Lung (tissue), 11 donors: ENCODE measurements at regions not wholly inside any gene's neighbourhood (a gene's known extent, or its start where the extent isn't known, plus 50 kb on each side); places are given as distances from the start of the nearest gene placed in this dataset.
A peak's percentile ranks its signal among the peaks of the same experiment; 100 is the strongest.

ENCODE experiments used
- ATAC-seq: fragments of 200-7000 bp; cut with Tn5 transposase; one replicate; pipeline ENCODE4 v1.9.1; 2020; ENCODE audit warnings: moderate number of reproducible peaks; ENCODE audit not compliant: insufficient read depth, low FRiP score
- DNase-seq, 3 donors: peaks; one replicate each; pipeline ENCODE4 v3.0.0-alpha.2; 2013 to 2017
- H3K27ac ChIP-seq, 2 donors: one replicate each; pipeline ENCODE4 v1.5.1; 2013; ENCODE audit warnings: mild to moderate bottlenecking in 2 of 2, moderate library complexity in 2 of 2, control low read depth in 1 of 2, inconsistent platforms in 1 of 2, low read depth in 1 of 2, low read length in 1 of 2
- H3K27me3 ChIP-seq, 3 donors: one replicate each; pipeline ENCODE4 v1.5.1; 2013; ENCODE audit warnings: low read length in 2 of 3; ENCODE audit not compliant: control insufficient read depth in 3 of 3, insufficient read depth in 3 of 3
- H3K36me3 ChIP-seq, 4 donors: one replicate each; pipeline ENCODE4 v1.5.1; 2013; ENCODE audit warnings: low read length in 4 of 4, mild to moderate bottlenecking in 1 of 4, moderate library complexity in 1 of 4; ENCODE audit not compliant: control insufficient read depth in 4 of 4, insufficient read depth in 4 of 4
- H3K4me1 ChIP-seq, 5 donors: one replicate each; pipeline ENCODE4 v1.5.1; 2013; ENCODE audit warnings: low read length in 5 of 5, mild to moderate bottlenecking in 2 of 5, moderate library complexity in 1 of 5; ENCODE audit not compliant: control insufficient read depth in 5 of 5, insufficient read depth in 5 of 5
- H3K4me3 ChIP-seq: one replicate; pipeline ENCODE4 v1.5.1; 2013; ENCODE audit warnings: mild to moderate bottlenecking, control low read depth, moderate library complexity
- H3K9ac ChIP-seq, 2 donors: one replicate each; pipeline ENCODE4 v1.5.1; 2013; ENCODE audit warnings: low read length in 2 of 2, control low read depth in 1 of 2; ENCODE audit not compliant: insufficient read depth in 1 of 2
- H3K9me3 ChIP-seq, 4 donors: one replicate each; pipeline ENCODE4 v1.5.1; 2013; ENCODE audit warnings: low read length in 3 of 4, mild to moderate bottlenecking in 1 of 4, moderate library complexity in 1 of 4; ENCODE audit not compliant: control insufficient read depth in 4 of 4, insufficient read depth in 3 of 4
- WGBS, 2 donors: extraction: QIAGEN DNeasy Blood & Tissue Kit; methylation state at CpG; one replicate each; pipeline ENCODE4 v1.1.7; 2013; 5-methylcytosine and 5-hydroxymethylcytosine counted together
- TF ChIP-seq, protein P1 (sequence below): IDR thresholded peaks from 2 replicates; pipeline ENCODE4 v1.5.1; 2012; ENCODE audit warnings: mild to moderate bottlenecking; ENCODE audit errors: control extremely low read depth, extremely low read depth
- donor health status: control.
- donor health status: control.
- donor health status: Bipolar disorder and iron deficiency.
- donor health status: healthy.
- donor health status: DM: yes; HTN: yes; CAD: no.

DNA sequence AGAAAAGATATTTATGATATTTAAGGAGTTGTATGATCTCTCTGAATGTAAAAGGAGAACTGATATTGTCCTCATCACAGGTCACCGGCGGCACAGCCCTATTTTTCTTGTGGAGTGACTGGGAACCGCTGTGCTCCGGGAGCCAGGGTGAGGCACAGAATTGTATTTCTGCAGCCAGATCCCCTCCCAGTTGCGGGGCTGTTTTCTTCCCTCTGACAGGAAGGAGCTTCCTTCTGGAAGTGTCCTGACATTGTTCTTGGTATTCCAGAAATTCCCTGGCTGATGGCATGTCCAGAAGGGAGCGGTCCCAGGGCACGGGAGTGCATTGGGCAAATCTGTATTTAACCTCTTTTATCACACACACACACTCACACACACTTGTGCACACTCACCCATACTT, 268.6 kb upstream of the FOXF1 start:
- no peak overlapping the region for H3K4me3 ChIP-seq
- 36 to 37% methylated on average over 7 of the region's 7 CpGs for WGBS, 2 donors
- H3K36me3 ChIP-seq = no peaks in the 10 kb centered on the region
- peak overlapping the region in 1 of 2 donors; percentile 58 for H3K27ac ChIP-seq
- peaks cover 0 to 14% (median 0%) of the 10 kb centered on the region in 5 donors for H3K4me1 ChIP-seq
- peaks cover 0 to 4% (median 2%) of the 10 kb centered on the region in 4 donors for H3K9me3 ChIP-seq
- ATAC-seq (no peak), DNase-seq (peak in 1 of 3 donors; percentile 29)
- no peak overlapping the region for H3K9ac ChIP-seq
- TF ChIP-seq, protein P1, sequence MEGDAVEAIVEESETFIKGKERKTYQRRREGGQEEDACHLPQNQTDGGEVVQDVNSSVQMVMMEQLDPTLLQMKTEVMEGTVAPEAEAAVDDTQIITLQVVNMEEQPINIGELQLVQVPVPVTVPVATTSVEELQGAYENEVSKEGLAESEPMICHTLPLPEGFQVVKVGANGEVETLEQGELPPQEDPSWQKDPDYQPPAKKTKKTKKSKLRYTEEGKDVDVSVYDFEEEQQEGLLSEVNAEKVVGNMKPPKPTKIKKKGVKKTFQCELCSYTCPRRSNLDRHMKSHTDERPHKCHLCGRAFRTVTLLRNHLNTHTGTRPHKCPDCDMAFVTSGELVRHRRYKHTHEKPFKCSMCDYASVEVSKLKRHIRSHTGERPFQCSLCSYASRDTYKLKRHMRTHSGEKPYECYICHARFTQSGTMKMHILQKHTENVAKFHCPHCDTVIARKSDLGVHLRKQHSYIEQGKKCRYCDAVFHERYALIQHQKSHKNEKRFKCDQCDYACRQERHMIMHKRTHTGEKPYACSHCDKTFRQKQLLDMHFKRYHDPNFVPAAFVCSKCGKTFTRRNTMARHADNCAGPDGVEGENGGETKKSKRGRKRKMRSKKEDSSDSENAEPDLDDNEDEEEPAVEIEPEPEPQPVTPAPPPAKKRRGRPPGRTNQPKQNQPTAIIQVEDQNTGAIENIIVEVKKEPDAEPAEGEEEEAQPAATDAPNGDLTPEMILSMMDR = no peak
- peaks cover 0 to 5% (median 2%) of the 10 kb centered on the region in 3 donors for H3K27me3 ChIP-seq

DNA sequence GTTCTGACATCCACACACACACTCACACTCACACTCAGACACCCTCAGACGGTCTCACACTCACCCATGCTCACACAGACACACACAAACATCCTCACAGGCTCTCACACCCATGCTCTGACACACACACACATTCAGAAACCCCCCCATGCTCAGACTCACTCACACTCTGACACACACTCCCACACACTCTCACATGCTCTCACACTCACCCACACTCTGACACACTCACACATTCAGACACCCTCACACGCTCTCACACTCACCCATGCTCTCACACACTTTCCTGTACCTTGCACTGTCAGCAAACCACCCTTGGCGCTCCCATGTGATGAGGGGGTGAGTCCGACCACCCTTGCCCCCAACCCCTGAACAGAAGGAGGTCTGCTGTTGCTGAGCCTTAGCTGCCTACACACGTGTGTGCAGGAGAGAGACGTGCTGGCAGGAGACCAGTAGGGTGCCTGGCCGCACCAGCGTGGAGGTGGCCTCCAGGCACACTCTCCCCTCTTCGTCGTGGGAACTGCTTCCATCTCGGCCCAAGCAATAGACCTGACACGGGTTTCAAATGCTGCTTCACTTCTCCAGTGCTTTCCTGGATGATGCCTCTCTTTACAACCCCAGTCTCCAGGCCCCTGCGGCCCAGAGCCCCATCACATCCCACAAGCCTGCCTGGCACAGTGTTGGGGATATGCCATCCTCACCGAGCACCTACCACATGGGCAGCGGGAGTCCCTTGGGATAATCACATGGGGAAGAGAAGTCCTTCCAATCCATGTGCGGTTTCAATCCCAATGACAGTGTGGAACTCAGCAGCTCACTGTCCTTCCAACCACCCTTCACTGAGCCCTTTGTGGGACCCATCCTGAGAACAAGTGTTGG, 267.8 kb upstream of the FOXF1 start:
- no peak for DNase-seq
- Histone ChIP-seq H3K27ac (peak overlapping the region in 1 of 2 donors; percentile 58), H3K9me3 (peaks cover 0 to 4% (median 2%) of the 10 kb centered on the region in 4 donors), H3K4me3 (no peak overlapping the region), H3K27me3 (peaks cover 0 to 5% (median 2%) of the 10 kb centered on the region in 3 donors), H3K4me1 (peaks cover 0 to 14% (median 0%) of the 10 kb centered on the region in 5 donors), H3K36me3 (no peaks in the 10 kb centered on the region), H3K9ac (no peak overlapping the region)
- TF ChIP-seq, protein P1 = no peak
- WGBS, 2 donors = 80 to 81% methylated on average over 16 of the region's 16 CpGs
- no peak for ATAC-seq

DNA sequence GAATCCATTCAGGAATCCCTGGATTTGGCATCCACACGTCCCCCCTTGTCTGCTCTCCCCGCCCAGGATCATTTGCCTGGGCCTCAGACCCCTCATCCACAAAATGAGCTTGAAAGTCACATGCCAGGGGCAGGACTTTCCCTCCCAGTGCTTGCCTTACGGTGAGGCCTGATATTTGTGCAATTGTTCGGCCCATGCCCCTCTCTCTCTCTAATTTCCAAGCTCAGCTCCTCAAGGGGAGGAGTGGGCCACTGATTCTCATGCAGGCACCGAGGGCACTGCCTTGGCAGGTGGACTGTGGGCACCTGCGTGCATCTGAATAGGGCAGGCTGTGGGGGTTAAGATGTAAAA, 267.2 kb upstream of the FOXF1 start:
- Histone ChIP-seq H3K4me3 (no peak overlapping the region), H3K9me3 (peaks cover 0 to 4% (median 2%) of the 10 kb centered on the region in 4 donors), H3K27ac (peak overlapping the region in 1 of 2 donors; percentile 21), H3K9ac (no peak overlapping the region), H3K36me3 (no peaks in the 10 kb centered on the region), H3K27me3 (peaks cover 0 to 5% (median 2%) of the 10 kb centered on the region in 3 donors), H3K4me1 (peaks cover 0 to 14% (median 0%) of the 10 kb centered on the region in 5 donors)
- TF ChIP-seq, protein P1 = no peak
- WGBS, 2 donors = 71 to 79% methylated on average over 6 of the region's 6 CpGs
- no peak for DNase-seq
- ATAC-seq = no peak
